NCI-H510A (cell line): ENCODE measurements at regions not wholly inside any gene's neighbourhood (a gene's known extent, or its start where the extent isn't known, plus 50 kb on each side); places are given as distances from the start of the nearest gene placed in this dataset.

Experiments used
- DNase-seq: peaks from one replicate; lab custom pipeline; 2025; lab: John Stamatoyannopoulos, UW

DNA sequence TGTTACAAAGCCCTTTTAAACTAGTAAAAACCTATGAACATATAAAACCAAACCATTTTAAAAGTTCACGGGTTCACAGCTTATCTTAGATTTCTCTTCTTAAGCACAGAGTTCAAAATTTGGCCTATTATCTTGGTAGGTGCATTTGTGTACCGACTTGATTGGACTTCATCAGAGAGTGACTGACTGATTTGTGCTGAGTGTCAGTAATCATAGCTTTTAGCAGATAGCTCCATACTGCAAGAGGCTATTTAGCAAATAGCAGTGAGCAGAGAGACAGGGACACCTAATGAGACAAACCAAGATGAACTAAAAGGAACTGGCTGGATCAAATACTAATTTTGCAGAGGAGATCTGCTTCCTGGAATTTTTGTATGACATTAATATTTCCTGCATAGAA is 274.5 kb downstream of the PRR16 start:
- no peak for DNase-seq

DNA sequence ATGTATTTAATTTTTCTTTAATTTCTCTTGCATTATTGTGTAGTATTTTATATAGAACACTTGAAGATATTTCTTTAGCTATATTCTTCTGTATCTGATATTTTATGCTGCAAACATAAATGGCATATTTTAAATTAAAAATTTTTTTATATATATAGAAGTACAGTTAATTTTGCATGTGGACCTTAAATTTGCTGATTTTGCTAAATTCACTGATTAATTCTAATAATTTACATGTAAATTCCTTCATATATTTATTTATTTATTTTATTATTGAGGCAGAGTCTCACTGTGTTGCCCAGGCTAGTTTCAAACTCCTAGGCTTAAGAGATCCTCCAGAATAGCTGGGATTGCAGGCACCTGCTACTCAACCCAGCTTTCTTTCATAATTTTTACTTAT is 276.9 kb downstream of the PRR16 start:
- DNase-seq = no peak

DNA sequence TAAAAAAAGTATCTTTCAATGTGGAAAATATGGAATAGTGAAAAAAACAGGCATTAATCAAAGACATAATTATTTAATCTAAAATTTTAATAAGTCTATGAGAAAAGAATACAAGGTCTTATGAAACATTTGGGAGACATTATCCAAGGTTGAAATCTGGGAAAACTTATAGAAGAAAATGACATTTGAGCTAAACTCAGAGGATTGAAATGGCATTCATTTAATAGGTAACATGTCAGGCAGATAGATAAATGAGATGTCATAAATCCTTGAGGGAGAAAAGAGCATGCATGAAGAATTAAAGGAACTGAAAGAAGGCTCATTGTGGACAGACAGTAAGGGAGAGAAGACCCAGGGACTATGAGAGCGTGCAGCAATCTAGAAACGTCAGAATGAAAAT is 284.4 kb downstream of the PRR16 start:
- no peak for DNase-seq

DNA sequence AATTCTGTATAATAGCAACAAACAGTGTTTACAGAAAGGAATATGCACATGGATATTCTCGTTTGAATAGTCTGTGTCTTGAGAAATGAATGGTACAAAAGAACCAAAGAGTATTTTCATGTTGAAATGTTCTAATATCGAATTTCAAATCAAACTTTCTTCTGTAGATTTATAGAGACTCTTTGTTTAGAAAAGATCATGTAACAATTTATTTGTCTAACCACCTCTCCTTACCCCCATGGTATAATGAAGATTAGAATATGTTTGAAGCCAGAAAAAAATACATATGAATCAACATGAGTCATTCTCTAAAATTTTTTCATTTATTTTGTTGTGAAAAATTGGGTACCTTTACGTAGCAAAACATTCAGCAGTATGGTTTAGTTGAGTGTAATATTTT is 285.6 kb downstream of the PRR16 start:
- DNase-seq = no peak

DNA sequence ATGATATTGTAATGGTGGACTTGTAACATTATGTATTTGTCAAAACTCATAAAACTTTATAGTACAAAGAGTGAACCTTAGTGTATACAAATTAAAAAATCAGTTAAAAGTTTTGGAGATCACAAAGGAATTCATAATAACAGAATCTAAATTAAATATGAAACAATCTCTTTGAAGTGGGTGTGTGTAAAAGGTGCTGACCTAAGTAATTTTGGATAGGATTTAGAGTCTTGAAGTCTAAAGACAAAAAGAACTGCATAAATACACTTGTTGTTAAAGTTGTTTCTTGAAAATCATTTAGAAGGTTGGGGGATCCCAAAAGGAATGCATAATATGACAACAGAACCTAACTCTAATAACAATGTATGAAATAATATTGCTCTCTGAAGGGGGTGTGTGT is 295.5 kb downstream of the PRR16 start:
- no peak for DNase-seq

DNA sequence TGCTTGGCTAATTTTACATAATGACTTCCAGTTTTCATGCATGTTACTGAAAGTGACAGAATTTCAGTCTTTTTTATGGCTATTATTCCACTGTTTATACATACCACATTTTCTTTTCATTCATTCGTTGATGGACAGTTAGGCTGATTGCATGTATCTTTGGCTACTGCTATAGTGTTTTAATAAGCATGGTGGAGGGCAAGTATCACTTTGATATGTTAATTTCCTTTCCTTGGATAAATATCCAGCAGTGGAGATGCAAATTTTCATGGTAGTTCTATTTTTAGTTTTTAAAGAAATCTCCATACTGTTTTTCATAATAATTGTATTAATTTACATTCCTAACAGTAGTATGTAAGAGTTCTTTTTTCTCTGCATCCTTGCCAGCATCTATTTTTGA is 297.9 kb downstream of the PRR16 start:
- DNase-seq = no peak

DNA sequence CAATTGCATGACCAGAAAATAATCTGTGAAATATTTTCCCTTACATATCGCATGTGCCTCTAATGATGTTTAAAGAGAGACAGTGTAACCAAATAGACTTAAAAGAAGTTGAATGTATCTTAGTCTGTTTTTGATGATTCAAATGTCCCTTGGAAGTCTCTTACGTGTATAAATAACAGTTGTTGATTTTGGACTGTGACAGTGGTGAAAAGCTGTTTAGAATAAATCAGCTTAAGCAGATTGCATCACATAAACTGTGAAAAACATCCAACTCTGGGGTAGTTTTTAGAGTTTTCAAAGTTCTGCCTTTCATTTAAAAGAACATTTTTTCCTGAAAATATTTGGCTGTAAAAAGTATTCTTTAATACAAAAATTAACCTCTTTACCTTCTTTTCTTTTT is 301.1 kb downstream of the PRR16 start:
- DNase-seq = no peak

DNA sequence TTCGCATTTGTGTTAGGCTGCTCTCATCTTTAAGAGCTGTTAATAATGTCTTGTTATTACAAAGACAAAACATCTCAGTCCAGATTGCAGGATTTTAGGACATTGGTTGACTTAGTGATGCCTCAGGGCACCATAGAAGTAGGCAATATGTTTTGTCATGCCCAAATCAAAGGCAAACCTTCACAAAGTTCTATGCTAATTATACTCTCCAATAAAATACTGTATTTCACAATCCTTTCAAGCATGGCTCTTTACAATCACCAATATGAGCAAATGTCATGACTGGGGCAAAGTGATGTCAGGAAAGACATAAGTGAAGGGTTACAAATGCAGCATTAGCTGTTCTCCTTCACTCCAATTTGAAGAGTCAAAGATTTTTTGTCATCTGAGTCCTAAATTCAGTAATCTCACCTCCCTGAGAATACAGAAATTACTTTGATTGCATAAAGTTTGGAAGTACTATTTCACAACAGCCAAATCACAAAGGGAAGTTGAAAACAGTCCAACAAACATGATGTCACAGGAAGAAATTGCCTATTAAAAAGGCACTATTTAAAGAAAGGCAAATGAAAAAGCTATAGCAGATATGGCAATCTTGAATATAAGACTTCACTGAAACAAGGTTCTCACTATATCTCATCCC is 303.2 kb downstream of the PRR16 start:
- DNase-seq = no peak

DNA sequence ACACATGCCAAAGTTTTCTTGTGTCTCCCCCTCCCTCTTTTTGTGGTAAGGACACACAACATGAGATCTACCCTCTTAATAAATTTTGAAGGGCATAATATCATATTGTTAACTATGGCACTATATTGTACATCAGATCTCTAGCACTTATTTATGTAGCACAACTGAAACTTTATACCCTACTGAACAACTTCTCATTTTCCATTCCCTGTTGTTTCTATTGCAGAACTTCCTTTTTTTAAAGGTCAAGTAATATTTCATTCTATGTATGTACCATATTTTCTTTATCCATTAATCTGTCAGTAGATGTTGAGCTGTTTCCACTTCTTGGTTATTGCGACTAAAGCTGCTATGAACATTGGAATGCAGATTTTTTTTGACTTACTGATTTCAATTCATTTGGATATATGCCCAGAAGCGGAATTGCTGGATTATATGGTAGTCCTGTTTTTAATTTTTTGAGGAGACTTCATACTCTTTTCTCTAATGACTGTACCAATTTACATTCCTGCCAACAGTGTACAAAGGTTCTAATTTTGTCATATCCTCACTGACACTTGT is 305.3 kb downstream of the PRR16 start:
- no peak for DNase-seq

DNA sequence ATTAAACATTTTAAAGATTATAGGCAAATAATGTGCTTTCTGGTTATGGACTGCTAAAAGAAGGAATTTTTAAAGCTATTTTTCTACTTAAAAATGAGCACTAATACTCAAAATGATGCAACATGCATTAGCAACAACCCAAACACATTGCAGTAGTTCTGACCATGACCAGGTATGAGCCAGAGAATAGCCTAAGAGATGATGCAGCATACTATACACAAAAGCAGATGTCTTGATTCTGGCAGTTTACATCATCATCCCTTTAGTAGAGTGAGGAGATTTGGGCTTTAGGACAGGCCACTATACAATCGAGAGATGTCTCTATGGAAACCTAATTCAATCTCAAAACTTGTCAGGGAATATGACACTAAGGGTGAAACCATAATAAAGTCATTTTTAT is 307.1 kb downstream of the PRR16 start:
- DNase-seq = no peak

DNA sequence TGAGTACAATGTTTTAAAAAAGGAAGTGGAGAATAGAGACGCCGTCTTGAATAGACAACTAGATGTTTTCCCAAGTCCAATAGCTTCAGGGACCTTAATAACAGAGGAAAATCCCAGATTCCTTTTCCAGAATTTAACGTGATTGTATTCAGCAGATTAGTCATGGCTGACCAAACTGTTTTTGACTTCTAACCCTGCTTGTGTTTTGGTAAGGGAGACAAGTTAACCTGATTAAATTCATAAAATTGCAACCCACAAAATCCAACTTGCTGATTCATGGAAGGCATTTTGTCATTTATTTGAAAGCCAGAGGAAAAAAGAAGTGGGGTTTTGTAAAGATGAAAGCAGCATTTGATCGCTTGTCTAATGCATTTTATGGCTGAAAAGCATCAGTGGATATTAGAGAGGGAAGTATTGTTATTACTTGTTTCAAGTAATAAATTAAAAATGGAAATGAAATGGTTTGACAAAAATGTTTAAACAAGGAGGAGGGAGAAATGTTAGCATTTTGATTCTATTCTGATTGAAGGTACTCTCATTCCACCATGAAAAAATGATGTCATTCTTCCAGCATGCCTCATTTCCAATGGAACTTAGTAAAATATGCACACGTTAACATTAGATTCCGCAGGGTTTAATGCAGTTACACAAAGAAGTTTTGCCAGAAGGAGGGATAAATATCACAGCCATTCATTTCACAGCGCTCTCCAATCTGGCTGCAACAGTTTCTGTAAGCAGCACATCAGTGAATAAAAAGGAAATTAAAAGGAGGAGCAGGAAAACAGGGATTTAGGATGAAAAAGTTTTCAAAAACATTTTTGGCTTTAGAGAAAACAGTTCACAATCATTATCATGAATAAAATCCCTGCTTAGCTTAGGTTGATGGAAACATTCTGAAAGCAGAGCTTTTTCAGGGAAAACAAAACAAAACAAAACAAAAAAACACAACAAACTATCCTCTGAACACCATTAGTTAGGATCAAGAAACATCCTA is 314.7 kb downstream of the PRR16 start:
- DNase-seq = no peak

DNA sequence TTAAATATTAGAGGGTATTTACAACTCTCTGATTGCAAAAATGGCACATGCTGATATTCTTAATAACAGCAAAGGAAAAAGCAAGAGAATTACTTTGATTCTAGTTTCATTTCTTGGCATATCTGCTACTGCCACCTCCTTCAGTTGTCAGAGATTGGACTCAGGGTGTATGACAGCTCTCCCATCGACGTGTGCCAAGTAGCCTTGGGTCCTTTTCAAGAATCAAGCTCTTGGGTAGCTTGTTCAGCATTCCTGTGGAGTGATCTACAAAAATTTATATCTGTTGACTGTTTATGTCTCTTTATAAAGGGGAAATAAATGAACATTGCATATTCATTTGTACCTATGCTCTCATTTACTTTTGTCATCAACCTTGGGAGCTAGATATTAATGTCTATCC is 315.6 kb downstream of the PRR16 start:
- DNase-seq = no peak

DNA sequence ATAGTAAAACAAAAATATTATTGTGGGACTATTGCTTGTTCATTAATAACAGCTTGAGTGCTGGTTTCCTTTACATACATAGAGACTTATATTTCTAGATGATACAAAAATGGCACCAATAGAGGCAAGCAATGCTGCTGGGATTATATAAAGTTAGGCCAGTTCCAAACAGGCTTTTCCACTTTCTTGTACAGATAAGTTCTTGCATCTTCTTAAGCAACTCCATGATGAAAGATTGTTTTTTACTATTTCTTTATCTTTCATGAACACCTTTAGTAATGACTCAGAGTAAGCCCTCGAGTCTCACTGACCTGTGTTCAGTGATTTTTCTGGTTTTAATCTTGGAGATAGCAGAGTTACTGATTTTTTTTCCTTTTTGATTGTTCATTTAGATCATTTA is 324.4 kb downstream of the PRR16 start:
- DNase-seq = no peak

DNA sequence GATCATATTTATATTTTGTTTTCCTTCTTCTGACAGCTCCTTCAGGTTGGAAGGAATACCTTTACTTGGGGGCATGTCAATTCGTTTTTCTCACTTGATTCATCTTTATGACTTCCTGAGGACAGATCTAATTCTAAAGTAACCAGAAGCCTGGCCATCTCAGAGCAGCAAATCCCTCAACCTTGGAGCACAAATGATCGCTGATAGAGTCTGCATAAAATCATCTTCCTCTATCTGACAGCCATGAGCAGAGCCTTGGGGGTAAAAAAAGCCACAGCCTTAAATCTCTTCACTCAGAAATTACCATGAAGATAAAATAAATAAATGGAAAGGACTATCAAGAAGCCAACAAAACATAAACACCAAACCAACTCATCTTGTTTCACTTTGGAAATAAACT is 325.8 kb downstream of the PRR16 start:
- DNase-seq = no peak

DNA sequence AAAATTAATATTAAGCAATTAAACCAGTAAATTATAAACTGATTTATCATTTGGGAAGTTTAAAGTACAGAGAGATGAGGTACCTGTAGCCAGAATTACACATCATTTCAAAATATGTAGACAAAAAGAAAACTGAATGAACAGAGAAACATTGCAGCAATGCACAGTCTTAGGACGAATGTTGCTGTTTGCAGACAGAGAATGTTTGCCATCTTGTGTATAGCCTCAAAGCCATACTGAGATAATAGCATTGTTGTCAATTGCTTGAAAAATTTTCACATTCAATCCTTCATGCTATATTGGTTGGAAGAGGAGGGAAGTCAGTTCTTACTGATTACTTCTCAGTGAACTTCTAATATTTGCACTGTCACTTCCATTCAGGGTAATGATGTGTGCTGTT is 326.2 kb downstream of the PRR16 start:
- DNase-seq = no peak

DNA sequence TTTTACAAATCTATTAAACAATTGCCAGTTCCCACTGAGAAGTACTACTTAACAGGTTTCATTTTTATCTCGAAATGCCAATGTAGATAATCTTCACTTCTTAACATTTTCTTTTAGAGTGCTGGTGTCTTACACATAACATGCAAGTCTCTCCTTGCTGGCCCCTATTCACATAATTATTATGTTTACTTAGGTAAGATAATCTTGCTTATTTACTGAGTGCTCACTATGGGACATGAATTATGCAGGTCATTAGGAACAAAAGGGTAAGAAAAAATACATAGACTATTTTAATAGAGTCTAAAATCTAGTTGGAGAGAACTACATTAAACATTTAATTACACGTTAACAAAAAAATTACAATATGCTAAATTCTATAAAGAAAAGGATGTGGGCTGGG is 328.4 kb downstream of the PRR16 start:
- no peak for DNase-seq

DNA sequence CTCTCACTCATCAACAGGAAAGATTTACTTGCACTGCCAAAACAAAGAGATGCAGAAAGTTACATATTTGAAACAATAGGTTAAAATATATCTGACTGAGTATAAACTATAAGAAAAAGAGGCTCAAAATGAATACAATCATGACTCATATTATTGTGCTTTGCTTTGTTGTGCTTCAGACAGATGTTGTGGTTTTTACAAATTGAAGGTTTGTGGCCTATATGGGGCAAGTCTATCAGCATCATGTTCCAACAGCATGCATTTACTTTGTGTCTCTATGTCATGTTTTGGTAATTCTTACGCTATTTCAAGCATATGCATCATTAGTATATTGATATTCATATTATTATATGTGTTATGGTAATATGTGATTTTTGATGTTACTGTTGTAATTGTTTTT is 330.0 kb downstream of the PRR16 start:
- no peak for DNase-seq

DNA sequence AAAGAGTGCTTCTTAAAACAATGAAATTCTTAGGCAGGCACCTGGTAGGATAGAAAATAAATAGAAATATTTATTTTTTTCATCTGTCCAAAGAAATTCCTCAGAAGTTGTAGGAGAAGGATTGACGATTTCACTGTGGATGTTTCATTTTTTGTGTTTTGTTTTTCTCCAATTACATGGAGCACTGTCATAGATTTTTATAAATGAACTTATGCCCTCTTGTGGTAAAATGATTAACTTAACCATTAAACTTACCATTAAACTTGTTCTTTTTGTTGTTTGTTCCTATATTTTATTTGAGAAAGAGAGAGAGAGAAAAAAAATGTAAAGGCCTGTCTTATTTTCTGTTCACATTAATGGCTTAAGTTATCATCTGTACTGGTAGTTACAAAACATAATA is 339.2 kb downstream of the PRR16 start:
- no peak for DNase-seq

DNA sequence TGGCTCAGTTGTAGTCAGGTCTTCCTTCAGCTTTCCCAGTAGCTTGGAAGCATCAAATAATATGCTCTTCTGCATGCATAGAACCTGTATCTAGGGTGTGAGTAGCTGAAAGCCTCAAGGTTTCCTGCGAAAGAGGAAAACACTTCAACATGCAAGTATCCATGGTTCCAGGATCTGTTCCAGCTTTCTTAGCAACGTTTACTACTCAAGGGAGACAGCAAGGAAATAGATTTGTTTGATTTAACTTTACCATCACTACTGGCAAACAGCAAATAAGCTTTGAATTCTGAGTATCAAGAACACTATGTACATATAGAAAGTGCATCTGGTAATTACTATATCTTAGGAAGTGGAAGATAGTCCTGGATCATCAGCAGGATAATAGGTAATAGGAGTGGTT is 341.0 kb downstream of the PRR16 start:
- DNase-seq = no peak

DNA sequence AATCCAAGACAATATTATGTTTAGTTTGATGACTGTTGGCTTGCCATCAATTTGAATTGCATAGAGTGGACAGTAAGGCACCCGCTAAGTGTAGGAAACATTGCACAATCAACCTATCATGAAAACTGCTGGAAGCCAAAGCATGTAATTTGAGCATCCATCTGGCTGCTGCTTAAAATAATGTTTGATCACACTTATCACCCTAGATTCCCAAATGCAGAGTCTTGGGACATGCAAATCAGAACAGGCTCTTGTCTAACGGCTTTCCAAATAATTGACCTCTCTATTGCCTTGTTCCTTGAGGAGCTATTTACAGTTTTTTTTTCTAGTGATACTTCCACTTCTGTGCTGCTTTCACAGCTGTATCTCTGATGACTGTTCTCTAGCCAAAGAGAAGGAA is 342.1 kb downstream of the PRR16 start:
- no peak for DNase-seq

DNA sequence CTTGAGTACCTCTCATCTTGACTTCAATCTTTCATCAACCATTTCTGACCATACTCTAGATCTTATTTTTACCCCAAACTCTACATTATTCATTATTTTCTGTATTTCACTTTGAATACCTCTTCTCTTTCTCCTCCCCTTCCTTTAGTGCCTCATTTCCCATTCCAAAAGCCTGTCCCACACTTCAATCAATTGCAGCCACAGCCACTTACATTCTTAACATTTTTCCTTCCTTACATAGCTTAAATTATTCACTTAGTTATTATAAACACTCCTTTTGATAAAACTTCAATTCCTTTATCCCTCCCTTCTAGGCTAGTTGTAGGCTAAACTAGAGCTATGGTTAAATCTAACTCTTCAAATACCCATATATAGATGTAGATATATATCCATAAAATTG is 344.0 kb downstream of the PRR16 start:
- no peak for DNase-seq

DNA sequence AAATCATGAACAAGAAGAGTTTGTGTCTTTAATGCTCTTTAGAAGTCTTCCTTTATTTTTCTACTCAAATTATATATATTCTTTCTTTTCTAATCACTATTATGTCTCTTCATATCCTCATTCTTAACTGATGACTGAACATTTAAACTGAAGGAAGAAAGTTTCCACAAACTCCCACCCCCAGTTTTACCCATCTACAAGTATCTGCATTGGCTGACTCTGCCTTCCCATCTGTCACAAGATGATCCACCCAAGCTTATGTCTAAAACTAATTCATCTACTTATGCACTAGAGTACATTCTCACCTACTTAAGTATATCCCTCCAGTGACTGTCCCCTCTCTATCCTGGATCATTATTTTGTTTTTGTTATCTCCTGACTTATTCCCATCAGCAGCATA is 344.5 kb downstream of the PRR16 start:
- DNase-seq = no peak

DNA sequence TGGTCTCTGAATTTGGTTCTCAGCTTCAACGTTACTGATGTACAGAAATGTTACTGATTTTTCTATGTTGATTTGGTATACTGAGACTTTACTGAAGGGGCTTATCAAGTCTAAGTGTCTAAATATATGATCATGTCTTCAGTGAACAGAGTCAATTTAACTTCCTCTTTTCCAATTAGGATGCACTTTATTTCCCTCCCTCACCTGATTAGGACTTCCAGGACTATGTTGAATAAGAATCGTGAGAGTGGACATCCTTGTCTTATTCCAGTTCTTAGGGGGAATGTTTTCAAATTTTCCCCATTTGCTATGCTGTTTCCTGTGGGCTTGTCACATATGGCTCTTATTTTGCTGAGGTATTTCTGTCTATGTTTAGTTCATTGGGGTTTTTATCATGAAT is 349.5 kb downstream of the PRR16 start:
- DNase-seq = no peak
